ENCODE measurements at regions not wholly inside any gene's neighbourhood (a gene's known extent, or its start where the extent isn't known, plus 50 kb on each side); places are given as distances from the start of the nearest gene placed in this dataset.
"Not testable (repeated sequence)": the region's sequence is repeated elsewhere in the genome, so short reads cannot be mapped to it uniquely, and the experiment has no call there.

- Histone ChIP-seq H3F3A (ENCODE audit: low read depth) (no peaks in the 10 kb centered on the region), H3K36me3 (no peaks in the 10 kb centered on the region), H4K20me1 (ENCODE audit: low read depth) (no peaks in the 10 kb centered on the region), H3K4me2 (no peak overlapping the region), H3K4me1 (no peaks in the 10 kb centered on the region), H3K9ac (no peak overlapping the region), H3K4me3 (no peak overlapping the region), H2AFZ (replicated peaks) (no peak overlapping the region), H3K9me3 (ENCODE audit: low read depth) (peaks cover 44% of the 10 kb centered on the region), H3K79me2 (ENCODE audit: low read depth) (no peaks in the 10 kb centered on the region), H3K27me3 (no peaks in the 10 kb centered on the region), H3K27ac (no peak overlapping the region)
- H3K9me3 Mint-ChIP-seq: no peaks in the 10 kb centered on the region
- no peaks in the 10 kb centered on the region for H3K27me3 Mint-ChIP-seq (ENCODE audit: insufficient read depth, low read depth)
- H3K4me3 Mint-ChIP-seq: no peak overlapping the region
- no peaks in the 10 kb centered on the region for H3K36me3 Mint-ChIP-seq
- no peak for DNase-seq (ENCODE audit: low spot score)
- H3K27ac Mint-ChIP-seq: no peak overlapping the region
- H3K4me1 Mint-ChIP-seq: no peaks in the 10 kb centered on the region
- TF ChIP-seq CTCF (IDR thresholded peaks at IDR 0.05): no peak
- no peak for TF ChIP-seq EZH2phosphoT487 (IDR thresholded peaks at IDR 0.05)
- TF ChIP-seq EZH2 (IDR thresholded peaks at IDR 0.05): no peak
These were observed 688.6 kb downstream of the SH3BGRL start for GRCh38 chrX:81890521-81890920.

GRCh38 chrX:81900522-81900921 is 698.6 kb downstream of the SH3BGRL start:
- Histone ChIP-seq H2AFZ (replicated peaks) (no peak overlapping the region), H3K4me3 (no peak overlapping the region), H3K27me3 (no peaks in the 10 kb centered on the region), H3K36me3 (no peaks in the 10 kb centered on the region), H3K9me3 (ENCODE audit: low read depth) (peaks cover 15% of the 10 kb centered on the region), H3K9ac (no peak overlapping the region), H3K4me2 (no peak overlapping the region), H3K27ac (no peak overlapping the region), H3K79me2 (ENCODE audit: low read depth) (no peaks in the 10 kb centered on the region), H3F3A (ENCODE audit: low read depth) (no peaks in the 10 kb centered on the region), H4K20me1 (ENCODE audit: low read depth) (no peaks in the 10 kb centered on the region), H3K4me1 (no peaks in the 10 kb centered on the region)
- TF ChIP-seq EZH2phosphoT487 (IDR thresholded peaks at IDR 0.05): no peak
- TF ChIP-seq EZH2 (IDR thresholded peaks at IDR 0.05): no peak
- no peak for TF ChIP-seq CTCF (IDR thresholded peaks at IDR 0.05)
- Mint-ChIP-seq H3K4me3 (no peak overlapping the region), H3K27me3 (ENCODE audit: insufficient read depth, low read depth) (no peaks in the 10 kb centered on the region), H3K9me3 (no peaks in the 10 kb centered on the region), H3K4me1 (no peaks in the 10 kb centered on the region), H3K36me3 (no peaks in the 10 kb centered on the region), H3K27ac (no peak overlapping the region)
- no peak for DNase-seq (ENCODE audit: low spot score)

- H3K9me3 ChIP-seq (ENCODE audit: low read depth): peaks cover 6% of the 10 kb centered on the region
- no peak overlapping the region for H3K9ac ChIP-seq
- Mint-ChIP-seq H3K4me1 (no peaks in the 10 kb centered on the region), H3K27ac (no peak overlapping the region), H3K27me3 (ENCODE audit: insufficient read depth, low read depth) (no peaks in the 10 kb centered on the region), H3K9me3 (peaks cover 2% of the 10 kb centered on the region), H3K4me3 (no peak overlapping the region), H3K36me3 (no peaks in the 10 kb centered on the region)
- H3K4me3 ChIP-seq: no peak overlapping the region
- H4K20me1 ChIP-seq (ENCODE audit: low read depth): no peaks in the 10 kb centered on the region
- no peaks in the 10 kb centered on the region for H3K27me3 ChIP-seq
- H3K79me2 ChIP-seq (ENCODE audit: low read depth): no peaks in the 10 kb centered on the region
- H2AFZ ChIP-seq (replicated peaks): no peak overlapping the region
- H3K4me1 ChIP-seq: no peaks in the 10 kb centered on the region
- no peak for DNase-seq (ENCODE audit: low spot score)
- H3K36me3 ChIP-seq: no peaks in the 10 kb centered on the region
- no peak overlapping the region for H3K27ac ChIP-seq
- H3F3A ChIP-seq (ENCODE audit: low read depth): no peaks in the 10 kb centered on the region
- no peak for TF ChIP-seq CTCF (IDR thresholded peaks at IDR 0.05)
- no peak for TF ChIP-seq EZH2 (IDR thresholded peaks at IDR 0.05)
- TF ChIP-seq EZH2phosphoT487 (IDR thresholded peaks at IDR 0.05): no peak
- no peak overlapping the region for H3K4me2 ChIP-seq
These were observed 723.9 kb downstream of the SH3BGRL start for GRCh38 chrX:81925812-81926211.

- not testable (repeated sequence) for DNase-seq (ENCODE audit: low spot score); H4K20me1 ChIP-seq (ENCODE audit: low read depth); H3K36me3 Mint-ChIP-seq; H3K4me3 ChIP-seq; H2AFZ ChIP-seq (replicated peaks); H3F3A ChIP-seq (ENCODE audit: low read depth); H3K27ac Mint-ChIP-seq; H3K79me2 ChIP-seq (ENCODE audit: low read depth); H3K4me3 Mint-ChIP-seq; H3K4me1 Mint-ChIP-seq; H3K27me3 Mint-ChIP-seq (ENCODE audit: insufficient read depth, low read depth); H3K9me3 Mint-ChIP-seq; H3K4me1 ChIP-seq; H3K27ac ChIP-seq; H3K4me2 ChIP-seq; H3K27me3 ChIP-seq; H3K9ac ChIP-seq; H3K36me3 ChIP-seq
- H3K9me3 ChIP-seq (ENCODE audit: low read depth): peaks cover 18% of the 10 kb centered on the region
These were observed 744.0 kb downstream of the SH3BGRL start for GRCh38 chrX:81945911-81946310.

All from neural progenitor cell (in vitro differentiated cells).